NCI-H345 treated with DMSO at 0.1 percent for 48 hours (cell line): ENCODE measurements at regions not wholly inside any gene's neighbourhood (a gene's known extent, or its start where the extent isn't known, plus 50 kb on each side); places are given as distances from the start of the nearest gene placed in this dataset.

Experiments
- DNase-seq: peaks from one replicate; lab custom pipeline; 2025; ENCODE audit not compliant: unreplicated experiment; lab: John Stamatoyannopoulos, UW

DNA sequence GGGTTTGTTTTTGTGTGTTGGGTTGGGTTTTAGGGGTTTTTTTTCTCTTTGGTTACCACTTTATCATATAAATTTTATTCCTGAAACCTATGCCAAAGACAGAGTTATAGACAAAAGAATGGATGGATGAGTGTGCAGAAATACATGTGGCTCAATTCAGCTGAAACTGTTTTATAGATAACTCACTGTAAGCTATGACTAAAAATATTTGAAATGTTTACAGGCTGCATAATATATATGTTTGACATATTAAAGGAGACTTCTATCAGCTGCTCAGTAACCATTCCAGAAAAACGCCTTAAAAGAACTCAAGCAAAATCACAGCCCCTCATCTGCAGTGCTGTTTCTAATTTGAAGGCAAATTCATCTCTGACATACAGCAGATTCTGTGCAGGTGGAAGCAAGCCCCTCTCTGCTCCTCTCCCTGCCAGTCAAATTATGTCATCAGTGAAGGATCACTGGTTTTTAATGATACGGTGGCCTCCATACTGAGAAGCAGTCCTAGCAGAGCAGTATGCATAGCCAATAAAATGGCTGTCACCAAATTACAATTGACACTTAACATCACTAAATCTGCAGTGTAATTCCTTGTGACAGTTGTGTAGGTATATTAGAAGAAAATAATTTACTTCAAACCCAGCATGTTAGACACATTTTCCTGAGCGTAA, 301.6 kb downstream of the NR2F1-AS1 start:
- no peak for DNase-seq

DNA sequence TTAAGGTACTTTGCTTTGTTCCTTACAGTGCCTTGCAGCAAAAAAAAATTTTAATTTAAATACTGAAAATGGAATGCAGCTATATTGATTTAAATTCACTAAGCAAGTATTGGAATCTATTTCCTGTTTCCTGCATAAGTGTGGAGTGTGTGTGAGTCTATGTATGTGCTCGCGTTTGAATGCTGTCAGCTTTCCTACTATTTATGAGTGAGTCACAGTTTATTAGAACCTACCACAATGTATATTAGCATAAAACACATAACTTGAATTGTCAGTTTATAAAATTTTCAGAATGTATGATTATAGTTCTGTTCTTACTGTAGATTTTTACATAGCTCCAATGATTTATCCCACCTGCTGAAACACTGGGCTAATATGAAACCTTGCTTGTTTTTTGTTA, 302.1 kb downstream of the NR2F1-AS1 start:
- DNase-seq, result no peak

DNA sequence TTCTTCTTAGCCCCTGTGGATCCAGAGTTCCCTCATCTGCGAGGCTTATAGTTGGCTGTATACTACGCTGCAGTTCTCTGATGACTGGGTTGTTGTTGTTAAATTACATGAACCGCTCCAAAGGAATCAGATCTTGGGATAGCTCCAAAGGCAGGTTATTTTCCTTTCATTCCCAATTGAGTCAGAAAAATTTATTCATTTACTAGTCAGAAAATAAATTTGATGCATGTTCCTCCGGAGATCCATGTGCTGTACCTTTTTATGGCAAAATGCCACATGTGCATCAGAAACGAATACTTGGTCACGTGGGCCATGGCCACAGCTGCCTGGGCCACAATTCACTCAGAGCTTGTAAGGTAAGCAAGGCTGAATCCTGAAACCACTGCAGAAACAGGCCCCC, 304.0 kb downstream of the NR2F1-AS1 start:
- no peak for DNase-seq

DNA sequence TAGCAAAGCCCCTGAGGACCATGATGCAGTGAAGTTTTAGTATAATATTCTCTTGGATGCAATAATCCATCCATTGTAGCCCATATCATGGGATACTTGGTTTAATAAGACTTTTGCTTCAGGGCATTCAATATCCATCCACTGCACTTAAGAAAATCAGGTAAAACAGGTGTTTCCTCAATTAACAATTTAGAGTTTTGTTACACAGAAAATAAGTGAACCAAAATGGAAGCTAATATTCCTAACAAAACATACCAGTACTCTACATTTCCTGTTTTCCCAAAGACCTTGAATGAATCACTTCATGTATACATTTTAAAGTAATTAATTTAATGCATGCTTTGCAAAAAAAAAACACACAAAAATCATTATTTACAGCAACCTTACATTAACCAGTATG, 305.6 kb downstream of the NR2F1-AS1 start:
- DNase-seq, result no peak

DNA sequence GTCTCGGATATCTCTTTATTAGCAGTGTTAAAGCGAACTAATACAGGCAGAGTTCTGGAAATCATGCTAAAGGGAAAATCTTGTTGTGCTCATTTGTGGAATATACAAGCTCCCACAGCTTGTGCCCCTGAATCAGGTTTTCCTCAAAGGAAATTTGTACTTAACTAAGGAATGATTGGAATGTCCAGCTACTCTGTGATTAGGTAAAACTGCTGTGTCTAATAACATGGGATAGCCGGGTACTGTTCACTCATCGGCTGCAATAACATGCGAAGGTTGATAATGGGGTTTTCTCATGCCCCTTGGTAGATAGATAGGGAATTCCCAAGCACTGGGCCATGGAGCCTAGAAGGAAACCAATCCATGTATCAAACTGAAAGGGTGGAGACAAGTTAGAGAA, 306.7 kb downstream of the NR2F1-AS1 start:
- DNase-seq, result no peak

DNA sequence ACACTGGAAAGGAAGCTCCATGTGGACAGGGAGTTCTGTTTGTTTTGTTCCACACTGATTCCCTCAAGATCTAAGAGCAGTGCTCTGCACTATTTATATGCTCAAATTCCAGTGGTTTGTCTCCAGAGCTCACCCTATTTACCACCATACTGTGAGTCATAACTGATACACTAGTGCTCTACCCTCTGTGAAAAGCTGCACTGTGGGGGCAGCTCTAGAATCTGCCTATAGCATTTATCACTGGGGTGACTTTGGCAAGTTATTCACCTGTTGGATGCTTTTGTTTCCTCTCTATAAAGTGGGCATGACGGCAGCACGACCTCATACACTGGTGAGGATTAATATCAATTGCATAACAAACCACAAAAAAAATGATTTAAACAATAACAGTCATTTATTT, 307.8 kb downstream of the NR2F1-AS1 start:
- DNase-seq, result no peak

DNA sequence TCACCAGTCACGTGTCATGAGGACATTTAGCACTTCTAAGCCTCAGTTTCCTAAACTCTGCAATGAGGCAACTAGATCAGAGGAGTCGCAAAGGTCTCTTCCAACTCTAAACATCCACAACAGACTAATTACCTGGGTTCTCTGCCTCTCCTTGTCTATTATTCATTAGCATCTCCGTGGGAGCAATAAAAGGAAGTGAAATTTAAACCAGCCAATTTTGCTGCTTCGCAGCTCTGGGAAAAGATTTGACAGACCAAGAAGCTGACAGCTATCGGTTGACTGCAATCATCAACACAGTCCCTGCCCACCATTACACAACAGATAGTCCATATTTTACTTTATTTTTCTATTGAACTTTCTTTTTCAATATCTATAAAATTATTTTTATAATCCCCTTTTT, 308.9 kb downstream of the NR2F1-AS1 start:
- DNase-seq, result no peak

DNA sequence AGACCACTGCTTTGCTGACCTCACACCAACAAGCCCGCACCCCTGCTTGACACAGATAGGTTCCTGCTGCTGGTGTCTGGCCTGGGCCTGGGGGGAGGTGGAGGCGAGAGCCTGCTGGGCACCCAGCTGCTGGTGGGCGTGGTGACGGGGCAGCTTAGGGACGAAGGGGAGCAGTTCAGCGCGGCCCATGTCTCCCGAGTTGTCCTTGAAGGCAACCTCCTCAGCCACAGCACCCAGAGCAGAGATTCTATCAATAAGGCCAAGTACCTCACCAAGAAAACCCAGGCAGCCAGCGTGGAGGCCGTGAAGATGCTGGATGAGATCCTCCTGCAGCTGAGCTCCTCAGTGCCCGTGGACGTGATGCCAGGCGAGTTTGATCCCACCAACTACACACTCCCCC, 313.3 kb downstream of the NR2F1-AS1 start:
- DNase-seq, result no peak

DNA sequence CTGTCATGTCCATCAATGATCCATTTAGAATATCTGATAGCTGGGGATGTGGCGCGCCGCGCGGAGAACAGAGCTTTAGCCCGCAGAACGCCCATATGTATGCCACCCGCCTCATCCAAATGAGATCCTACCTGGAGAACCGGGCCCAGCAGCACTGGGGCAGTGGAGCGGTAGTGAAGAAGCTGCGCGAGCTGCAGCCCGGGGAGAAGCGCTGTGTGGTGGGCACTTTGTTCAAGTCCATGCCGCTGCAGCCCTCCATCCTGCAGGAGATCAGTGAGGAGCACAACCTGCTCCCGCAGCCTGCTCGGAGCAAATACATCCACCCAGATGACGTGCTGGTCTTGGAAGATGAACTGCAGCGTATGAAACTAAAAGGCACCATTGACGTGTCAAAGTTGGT, 313.7 kb downstream of the NR2F1-AS1 start:
- no peak for DNase-seq

DNA sequence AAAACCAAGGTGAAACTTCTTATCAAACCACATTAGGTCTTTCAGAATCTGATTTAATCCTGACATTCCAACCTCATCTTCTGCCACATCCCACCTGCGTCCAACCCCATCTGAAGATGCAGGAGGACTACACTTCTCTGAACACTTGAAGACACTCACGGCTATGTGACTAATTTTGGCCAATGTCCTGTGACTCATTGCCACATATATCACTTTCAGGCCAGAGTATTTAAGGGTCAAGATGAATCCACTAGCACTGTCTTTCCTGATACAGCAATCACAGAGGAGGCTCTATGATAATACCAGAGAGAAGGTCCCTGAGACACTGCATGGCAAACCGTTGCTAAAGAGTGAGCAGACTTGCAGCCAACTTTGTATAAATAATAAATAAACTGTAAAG, 323.4 kb downstream of the NR2F1-AS1 start:
- DNase-seq, result no peak

DNA sequence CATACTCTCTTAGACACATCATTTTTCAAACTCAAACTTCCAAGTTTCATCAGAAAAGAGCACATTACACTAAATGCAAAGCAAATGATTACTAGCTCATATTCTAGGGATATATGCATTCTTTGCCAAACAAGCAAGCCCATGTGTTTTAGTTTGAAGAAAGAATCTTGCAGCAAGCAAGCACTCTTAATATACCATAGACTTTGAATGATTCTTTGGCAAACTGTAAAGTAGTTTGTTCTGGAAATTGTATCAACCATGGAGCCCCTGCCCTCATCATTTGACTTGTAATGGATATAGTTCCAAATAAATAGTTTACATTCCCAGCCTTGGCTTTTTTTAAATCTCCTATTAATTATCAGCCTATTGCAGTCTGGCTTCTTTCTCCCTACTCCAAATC, 325.2 kb downstream of the NR2F1-AS1 start:
- no peak for DNase-seq

DNA sequence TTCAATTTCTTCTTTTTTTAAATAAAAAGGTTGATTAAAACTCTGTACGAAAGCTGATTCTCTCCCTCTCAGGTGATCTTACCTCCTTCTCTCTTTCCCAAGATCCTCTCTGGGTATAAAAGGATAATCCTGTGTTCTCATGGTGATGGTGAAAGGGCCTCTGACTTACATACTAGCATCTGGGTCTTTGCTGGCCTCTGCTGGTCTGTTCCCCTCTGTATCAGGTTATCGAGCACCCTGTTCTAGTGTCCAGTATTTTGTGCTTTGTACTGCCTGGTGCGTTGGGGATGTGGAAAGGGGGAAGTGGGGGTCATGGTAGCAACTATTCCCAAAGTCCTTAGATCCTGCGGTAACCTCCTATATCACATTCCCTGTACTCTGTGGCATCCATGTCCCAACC, 328.9 kb downstream of the NR2F1-AS1 start:
- no peak for DNase-seq

DNA sequence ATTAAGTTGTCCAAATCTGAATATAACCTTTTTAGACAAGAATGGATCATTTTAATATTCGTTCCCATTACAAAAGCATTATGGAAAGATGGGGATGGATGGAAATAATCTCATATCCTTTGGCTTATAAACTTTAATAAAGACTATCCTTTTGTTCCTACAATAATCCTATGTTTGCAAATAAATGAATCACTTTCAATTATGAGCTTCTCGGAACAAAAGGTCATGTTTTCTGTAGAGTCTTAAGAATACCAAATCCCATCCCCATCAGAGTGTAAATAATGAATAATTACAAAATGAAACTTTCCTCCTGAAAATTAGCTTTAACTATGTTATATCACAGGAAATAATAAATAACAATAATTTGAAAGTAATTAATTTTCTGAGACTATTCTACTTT, 329.7 kb downstream of the NR2F1-AS1 start:
- no peak for DNase-seq

DNA sequence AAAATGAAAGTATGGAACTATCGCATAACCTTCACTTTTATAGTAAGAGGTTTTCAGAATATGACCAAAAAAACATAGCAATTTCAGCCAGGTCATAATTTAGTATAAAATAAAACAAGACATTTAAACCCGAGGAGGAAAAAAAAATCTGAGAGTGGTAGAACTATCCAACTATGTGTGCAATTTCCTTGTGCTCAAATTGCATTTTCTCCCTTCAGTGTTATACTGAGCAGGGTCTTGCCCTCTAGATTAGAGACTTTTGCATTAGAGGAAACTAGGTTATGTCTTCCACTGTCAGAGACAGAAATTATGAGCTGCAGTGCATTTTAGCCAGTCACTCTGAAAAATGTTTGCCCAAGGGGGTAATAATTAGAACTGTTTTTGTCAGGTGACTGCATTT, 330.6 kb downstream of the NR2F1-AS1 start:
- DNase-seq, result no peak

DNA sequence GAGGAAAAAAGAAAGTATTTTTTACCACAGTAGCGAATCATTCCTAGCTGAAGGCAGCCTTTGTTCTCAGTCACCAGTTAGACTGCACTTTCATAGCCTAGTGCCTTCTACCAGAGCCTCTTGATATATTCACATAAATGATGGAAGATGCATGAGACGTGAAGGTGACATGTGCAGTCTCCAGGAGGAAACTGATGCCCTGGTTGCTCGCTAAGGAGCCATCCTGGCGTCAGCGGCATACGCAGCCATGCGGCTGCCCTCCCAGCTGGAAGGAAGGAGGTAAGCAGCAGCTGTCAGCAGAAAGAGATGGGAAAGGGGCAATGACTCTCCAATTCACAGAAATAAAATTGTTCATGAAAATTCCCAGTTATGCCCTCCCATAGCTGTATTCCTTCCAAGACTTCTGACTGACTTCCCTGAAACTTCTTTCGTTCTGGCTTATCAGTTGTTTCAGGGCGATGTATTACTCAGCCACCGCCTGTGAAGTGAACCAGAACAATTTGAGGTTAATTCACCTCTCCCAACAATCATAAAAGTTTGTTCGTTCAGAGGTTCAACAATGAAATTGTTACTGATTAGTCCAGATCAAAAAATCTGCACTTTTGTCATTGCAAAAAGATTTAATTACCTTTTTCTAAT, 331.2 kb downstream of the NR2F1-AS1 start:
- DNase-seq, result no peak

DNA sequence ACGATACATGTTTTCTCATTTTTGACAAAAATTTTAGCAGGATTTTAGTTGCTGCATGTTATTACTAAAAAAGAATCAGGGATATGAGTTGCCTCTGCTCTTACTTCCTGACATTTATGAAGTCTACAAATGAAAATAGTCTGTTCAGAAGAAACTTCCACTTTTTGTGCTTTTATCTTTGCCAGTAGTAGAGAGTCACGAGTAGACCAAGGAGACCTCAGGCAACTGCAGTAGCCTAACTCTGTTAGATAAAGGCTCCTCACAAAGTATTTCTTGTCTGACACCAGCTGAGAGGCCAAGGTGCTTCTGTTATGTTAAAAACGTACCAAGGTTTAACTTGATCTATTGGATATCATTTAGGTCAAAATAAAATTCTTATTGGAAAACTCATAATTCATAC, 333.9 kb downstream of the NR2F1-AS1 start:
- DNase-seq, result no peak

DNA sequence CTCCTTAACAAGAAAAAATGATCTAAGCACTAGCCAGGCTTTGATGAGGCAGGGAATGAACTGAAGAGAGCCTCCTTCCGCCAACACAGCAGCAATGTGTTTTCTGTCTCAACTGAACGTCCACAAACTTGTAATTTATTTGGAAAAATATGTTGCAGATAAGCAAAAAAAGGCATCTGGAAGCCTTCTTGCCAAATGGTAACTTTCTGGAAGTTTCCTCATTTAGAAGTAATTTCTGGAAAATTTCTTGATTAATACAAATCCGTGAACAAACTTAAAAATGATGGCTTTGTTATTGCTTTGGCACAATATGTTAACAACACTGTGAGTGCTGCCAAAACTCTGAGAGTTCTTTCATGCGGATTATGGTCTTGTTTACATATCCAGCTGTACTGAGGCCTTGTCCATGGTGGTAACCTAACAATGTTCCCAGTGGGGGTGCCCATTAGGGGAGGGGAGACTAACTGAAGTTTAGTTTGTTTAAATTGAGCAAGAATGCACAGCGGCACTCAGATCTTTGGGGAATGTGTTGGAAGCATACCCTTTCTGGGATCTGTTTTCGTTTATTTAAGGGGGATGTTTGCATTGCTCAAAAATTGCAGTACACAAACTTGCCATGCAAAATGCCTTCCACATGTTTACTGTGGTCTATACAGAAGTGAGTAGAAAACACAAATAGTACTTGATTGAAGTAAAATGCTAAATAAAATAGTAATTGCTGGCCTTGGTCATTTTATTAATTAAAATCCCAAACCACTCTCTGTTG, 334.7 kb downstream of the NR2F1-AS1 start:
- DNase-seq, result peak; percentile 64

DNA sequence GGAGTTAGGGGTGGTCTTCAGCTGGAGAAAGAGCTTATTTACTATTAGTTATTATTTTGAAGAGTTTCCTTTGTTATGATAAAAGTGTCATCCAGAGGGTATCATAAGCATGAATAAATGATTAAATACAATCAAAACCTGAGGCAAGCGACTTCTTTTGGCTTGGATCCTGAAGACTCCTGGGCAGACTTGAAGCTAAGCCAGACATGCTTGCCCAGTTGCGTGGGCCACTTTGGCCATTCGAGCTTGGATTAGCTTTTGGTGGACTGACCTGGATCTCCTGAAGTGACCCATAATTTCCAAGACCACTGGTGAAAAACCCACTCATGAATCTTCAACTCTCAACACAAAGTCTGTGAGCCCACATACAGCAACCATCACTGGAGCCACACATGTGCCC, 335.8 kb downstream of the NR2F1-AS1 start:
- no peak for DNase-seq

DNA sequence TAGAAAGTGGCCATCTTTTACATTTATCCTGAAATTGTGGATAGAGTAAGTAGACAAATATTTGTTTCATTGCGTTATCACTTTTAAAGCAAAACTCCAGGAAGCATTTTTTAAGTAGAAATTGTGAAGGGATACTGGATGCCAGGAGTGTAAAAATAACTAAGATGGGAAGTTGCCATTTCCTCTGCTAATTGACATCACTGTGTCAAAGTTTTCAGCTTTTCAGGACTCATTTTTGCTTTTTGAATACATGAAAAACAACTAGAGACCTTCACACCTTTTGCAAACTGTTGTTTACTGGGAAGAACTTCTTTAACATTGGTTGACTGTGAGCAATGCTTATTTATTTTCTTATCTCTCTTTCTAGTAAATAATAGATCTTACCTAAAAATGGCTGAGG, 337.5 kb downstream of the NR2F1-AS1 start:
- no peak for DNase-seq

DNA sequence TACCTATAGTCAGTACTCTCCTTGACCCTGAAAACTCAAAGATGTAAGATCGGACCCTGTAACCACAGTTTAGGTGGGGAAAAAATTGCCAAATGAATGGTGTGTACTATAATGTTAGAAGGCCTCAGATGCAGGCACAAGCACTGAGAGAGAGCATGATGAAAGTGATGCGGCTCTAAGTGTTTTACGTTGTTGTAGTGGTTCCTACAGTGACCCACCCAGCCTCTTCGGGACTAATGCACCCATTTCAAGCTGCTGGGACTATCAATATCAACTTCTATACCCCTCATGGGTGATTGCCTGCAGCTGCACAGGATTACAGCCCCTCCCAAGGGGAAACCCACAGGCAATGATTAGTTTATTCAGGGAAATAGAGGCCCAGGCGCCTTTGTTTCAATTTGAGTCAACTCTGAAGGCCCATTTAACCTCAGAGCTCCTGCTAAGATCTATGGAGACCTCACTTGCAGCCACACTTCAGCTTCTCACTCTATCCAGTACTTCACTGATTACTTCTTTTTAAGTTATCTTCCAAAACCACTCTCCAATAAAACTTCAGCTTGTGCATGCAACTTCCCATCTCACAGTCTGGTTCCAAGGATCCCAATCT, 340.7 kb downstream of the NR2F1-AS1 start:
- no peak for DNase-seq

DNA sequence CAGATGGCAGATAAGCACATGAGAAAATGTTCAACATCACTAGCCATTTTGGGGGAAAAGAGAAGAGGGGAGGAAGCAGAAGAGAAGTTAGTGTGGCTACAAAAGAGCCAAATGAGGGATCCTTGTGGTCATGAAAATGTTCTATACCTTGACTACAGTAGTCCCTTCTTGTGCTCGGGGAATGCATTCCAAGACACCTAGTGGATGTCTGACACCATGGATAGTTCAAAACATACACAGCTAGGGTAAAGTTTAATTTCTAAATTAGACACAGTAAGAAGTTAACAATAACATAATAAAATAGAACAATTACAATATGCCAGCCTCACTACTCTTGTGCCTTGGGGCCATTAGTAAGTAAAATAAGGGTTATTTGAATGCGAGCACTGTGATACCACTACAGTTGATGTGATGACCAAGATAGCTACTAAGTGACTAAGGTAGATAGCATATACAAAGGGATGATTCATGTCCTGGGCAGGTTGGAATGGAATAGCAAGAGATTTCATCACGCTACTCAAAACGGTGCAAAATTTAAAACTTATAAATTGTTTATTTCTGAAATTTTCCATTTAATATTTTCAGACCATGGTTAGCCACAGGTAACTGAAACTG, 344.1 kb downstream of the NR2F1-AS1 start:
- no peak for DNase-seq

DNA sequence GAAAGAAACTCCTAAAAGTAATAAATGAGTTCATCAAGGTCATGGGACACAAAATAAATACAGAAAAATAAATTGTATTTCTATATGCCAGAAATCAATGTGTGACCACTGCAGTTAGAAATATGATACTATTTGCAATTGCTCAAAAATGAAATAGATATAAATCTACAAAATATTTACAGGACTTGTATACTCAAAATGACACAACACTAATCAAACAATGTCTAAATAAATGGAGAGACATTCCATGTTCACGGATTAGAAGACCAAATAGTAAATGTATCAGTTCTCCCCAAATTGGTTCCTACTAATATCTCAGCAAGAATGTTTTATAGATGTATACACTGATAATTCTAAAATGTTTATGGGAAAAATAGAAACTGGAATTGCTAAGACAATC, 345.3 kb downstream of the NR2F1-AS1 start:
- DNase-seq, result no peak
